HG03432 (cell line): ENCODE measurements at regions not wholly inside any gene's neighbourhood (a gene's known extent, or its start where the extent isn't known, plus 50 kb on each side); places are given as distances from the start of the nearest gene placed in this dataset.

ENCODE experiments used
- ATAC-seq: cut with Tn5 transposase; IDR thresholded peaks from one replicate; pipeline ENCODE4 v1.9.1; 2021; ENCODE audit warnings: mild to moderate bottlenecking, moderate library complexity; ENCODE audit not compliant: unreplicated experiment

DNA sequence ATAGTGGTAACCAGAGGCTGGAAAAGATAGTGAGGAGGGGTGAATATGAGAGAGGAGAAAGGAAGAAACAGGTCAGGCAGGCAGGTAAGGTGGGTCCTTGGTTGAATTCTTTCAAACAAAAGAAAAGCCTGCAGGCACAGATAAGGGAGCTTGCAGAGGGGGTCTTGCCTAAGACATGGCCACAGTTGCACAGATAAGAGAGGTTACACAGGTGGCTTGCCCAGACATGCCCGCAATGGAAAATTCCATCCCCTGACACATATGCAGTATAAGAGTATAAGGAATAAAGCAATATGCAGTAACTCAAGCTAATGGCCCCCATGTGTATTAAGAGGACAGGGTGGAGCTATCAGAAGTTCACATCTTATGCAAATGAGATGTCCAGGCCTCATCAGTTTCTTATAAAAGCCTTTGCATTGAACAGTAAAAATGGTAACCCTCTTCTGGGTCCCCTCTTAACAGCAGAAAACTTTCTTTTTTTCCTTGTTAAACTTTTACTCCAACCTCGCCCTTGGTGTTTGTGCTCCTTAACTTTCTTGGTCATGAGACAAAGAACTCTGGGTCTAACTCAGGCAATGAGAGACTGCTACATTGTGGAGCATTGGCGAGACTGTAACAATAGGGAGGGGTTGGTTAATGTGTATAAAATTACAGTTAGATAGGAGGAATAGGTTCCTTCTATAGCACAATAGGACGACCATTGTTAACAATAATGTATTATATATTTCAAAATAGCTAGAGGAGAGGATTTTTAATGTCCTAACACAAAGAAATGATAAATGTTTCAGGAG is 764.6 kb downstream of the TSN start:
- ATAC-seq, result no peak

DNA sequence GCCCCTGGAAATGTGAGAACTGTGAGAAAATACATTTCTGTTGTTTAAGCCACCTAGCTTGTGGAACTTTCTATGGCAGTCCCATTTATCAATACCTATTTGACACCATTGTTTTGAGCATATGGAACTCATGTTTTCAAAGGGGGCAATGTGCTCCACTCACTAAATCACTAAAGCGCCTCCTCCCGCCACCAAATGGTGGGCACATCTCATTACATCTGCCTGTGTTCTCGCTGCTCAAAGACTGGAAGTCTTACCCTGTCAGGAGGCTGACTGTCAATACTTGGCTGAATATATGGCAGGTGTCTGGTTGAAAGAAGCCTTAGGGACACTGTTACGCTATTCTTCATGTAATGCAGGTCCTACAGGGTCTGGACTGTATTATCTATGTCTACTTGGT is 767.7 kb downstream of the TSN start:
- ATAC-seq, result no peak

DNA sequence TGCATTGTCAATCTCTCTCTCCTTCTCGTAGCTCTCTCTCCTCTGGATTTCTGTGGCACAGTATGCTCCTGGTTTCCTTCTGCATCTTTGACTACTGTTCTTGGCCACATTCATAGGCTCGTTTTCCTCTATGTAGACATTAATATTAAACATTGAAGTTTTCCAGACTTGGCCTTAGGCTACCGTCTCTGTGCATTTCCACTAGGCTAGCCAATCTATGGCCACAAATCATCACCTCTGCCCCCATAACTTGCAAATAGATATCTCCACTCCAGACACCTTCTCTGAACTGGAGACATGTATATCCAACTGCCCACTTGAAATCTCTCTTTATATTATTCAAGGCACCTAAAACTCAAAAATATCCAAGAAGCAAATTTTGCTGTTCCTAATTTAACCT is 768.5 kb downstream of the TSN start:
- ATAC-seq, result no peak

DNA sequence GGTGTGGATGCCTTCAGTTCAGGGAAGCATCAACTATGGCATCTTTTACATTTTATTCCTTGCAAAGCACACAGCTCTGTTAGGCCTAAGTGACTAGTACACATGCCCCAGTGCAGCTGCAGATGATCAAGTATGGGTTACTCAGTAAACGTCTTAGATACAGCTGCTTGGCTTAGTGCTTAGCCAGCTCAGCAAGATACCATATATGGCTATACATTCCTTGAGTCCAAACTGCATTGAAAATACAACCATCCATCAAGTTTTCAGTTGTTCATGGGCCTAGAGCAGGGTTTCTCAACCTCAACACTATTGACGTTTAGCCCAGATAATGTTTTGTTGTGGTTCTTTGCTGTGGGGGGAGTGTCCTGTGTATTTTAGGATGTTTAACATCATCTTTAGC is 769.9 kb downstream of the TSN start:
- no peak for ATAC-seq

DNA sequence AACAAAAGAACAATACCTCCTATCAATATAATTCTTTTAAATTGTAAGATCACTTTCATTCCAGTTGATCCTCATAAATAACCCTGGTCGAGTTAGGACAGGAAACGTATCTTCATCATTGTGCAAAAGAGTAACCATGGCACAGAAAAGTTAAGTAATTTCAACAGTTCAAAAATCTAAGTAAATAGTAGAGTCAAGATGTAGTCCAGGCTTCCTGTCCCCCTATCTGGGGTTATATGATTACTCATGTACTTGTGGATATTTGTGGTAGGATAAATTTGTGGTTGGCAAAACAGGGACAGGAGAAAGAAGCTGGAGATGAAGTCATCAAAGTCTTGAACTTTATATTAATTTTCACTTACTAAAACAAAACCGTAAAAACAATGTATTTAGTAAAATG is 772.6 kb downstream of the TSN start:
- no peak for ATAC-seq

DNA sequence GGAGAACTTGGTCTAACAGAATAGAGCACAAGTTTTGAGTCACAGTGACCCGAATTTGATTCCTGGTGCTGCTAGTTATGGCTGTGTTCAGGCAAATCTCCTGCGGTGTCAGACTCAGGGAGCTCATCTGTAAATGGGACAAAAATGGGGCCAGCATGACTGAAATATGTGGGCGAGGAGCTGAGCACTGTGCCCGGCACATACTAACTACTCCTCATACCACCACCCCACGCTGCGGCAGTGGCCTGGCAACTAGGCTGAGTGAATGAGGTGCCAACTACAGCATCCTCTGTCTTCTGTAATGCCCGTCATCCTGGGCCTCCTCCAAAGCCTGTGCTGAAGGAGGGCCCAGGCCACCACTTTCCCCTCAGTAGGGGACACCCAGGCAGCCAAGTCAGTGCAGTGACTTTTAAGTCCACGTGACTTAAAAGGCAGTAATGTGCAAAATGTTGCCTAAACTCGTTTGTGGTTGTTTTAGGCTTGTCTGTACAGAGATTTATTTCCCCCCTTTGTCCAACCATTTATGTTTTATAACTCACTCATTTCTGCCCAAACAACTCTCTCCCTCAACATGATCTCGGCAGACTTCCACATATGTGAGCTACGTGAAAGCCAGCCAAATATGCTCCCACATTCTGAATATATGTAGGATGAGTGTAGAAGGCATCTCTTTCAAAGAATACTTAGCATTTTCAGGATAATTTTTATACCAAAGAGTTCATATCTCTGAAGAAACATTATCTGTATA is 773.7 kb downstream of the TSN start:
- ATAC-seq, result no peak

DNA sequence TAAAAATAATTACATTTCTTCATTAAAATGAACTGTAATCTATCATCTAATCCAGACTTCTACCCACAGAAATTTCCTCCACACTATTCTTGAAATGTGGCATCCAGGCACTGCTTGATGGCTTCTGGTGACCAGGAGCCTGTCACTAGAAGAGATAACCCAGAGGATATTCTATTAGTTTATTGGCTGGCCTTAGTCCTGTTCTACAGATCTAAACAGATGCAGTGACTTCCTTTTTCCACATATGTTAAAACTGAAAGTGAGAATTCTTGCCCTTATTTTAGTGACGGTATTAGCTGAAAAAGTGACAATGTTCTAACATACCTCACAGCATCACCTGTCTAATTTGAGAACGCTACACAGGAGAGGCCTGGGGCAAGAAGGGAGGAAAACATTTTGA is 775.4 kb downstream of the TSN start:
- ATAC-seq, result peak; percentile 79

DNA sequence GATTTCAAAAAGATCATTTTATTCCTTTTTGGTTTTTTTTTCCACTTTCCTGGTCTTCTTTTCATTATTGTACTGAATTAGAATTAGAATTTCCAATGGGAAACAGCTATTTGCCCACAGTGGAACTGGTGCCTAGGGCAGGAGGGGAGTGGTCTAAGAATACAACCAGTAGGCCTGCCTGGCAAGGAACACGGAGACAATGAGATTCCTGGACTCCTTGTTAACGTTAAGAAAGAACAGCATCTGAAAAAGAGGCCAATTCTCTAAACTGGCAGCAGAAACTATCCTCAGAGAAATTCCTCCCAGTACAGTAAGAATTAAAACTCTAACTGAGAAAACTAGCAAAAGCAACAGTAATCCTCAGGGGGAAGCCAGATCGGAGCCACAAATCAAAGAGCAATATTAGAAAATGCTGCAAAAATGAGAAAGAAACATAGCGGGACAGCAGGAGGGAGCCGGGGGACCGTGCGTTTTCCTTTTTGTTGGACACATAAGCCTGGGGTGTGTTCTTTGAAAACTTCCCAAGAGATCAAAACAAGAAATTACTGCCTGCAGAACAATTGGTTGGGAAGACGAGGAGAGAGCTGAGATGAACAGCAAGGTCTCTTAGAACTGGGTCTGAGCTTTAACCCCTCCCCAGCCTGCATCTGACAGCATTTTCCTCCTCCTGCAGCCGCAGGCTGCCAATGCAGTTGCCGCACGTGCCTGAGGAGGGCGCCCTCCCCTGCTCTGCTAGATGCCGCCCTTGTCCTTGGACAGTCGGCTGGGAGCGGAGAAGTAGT is 776.0 kb downstream of the TSN start:
- ATAC-seq, result no peak

DNA sequence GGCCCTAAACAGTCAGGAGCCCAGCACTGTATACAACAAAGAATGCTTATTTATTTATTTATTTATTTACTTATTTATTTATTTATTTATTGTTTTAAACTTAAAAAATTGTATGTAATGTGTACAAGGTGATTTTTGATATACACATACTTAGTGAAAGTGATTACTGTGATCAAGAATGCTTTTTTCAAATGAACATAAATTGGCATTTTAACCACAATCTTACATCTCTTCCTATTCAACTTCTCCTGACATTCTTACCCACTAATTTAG is 776.6 kb downstream of the TSN start:
- no peak for ATAC-seq

DNA sequence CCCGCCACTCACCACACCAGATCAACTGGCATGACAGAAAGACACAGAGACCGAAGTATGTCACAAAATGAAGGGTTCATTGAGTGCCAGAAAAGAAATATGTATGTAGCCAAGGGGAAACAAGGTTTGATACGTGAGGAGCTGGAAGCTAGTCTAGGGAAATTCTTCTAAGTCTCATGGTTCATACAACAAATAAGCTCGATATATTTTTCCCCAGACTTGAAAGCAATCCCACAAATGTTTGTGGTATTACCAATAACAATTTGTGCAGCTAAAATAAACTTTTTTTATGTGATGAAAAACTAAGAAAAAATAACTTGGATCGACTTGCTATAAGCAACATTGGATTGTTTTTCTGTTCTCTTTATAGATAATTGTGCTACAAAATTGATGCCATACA is 777.0 kb downstream of the TSN start:
- ATAC-seq, result no peak

DNA sequence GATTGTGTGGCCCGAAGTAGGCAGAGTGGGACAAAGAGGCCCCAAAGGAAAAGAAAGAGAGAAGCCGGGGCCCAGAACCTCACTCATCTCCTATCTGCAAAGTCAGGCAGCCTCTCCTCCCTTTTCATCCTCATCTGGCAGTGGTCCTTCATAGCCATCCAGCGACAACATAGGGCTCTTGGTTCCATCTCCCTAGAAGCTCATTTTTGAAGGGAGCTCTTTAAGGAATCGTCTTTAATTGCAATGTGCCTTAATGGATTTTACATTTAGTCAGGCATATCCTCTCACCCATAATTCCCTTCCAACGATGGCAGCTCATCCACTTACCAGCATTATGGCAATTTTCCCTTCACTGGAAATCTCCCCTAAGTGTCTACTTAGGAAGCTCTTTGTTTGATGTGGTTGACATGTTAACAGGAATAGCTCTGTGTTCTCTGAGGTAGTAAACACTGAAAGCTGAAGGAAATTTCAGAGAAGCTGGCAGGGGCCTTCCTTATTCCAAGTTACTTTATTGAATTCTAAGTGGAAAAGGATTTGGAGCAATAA is 780.6 kb downstream of the TSN start:
- no peak for ATAC-seq

DNA sequence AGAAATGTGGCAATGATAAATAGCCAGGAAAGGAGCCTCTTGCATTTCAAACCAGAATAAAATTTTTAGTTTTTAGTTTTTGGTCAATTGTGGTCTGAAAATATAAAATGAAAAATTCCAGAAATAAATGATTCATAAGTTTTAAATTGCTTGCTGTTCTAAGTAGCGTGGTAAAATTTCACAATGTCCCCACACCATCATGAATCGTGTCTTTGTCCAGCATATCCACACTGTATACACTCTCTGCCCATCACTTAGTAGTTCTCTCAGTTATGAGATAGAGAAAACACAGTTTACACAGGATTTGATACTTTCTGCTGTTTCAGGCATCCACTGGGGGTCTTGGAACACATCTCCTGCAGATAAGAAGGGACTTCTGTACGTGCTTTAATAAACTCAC is 783.9 kb downstream of the TSN start:
- ATAC-seq, result no peak

DNA sequence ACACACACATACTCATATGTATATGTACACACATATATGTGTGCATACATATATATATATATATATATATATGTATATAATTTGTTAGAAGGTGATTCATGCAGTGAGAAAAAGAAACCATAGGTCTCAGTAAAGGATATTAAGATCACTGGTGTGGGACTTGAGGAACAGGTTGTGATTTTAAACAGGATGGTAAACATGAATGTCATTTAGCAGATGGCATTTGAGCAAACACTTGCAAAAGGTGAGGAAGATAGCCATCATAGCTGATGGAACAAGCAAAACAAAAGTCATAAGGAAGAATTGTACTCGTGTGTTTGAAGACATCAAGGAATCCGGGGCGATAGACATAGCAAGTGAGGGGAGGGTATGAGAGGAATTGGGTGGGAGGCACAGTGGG is 784.5 kb downstream of the TSN start:
- no peak for ATAC-seq

DNA sequence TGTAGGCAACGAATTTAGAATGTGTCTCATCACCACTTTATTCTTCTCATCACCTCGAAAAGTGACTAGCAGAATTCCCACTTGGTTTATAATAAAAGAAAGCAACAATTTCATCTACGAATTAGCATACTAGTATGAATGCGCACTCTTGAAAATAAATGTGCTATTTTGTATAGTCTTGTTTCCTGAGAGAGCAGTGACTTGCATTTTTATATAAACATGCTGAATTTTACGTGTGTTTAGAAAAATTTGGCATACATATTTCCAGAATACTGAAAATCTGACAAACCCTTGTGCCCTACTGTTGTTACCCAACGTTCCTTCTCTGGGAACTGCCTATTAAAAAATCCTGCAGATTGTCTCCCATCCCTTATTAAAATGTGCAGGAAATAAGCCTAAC is 786.8 kb downstream of the TSN start:
- no peak for ATAC-seq

DNA sequence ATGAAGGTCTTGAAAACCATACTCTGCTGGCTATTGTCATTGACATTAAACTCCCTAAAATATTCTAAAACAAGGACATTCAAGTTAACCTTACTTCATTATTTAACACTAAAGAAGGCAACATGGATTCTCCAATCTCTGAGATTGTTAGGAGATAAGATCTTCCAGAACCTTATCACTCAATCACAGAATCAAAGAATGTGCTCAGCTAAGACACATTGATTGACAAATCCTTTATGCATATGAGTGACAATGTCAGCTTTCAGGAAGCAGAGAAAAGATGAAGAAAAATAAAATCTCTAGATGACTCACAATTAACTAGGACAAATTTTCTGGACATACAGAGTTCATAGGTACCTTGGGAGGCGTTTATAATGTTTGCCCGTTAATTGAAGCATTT is 787.2 kb downstream of the TSN start:
- ATAC-seq, result no peak

DNA sequence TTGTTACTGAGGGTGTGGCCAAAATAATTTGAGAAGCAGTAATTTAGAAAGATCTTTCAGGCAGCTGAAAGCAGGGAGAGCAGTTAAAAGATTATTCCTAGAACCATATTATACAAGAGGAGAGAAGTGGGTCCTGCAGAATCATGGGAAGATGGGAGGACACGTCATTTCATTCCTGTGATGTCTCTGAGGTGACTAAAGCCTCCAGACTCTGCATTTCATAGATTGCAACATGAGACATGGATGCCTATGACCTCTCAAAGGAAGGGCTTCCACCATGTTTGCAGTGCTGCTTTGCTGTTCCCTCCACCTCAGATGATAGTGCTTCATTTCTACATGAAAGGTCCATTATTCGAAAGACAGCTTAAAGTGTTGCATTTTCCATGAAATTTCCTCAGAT is 788.4 kb downstream of the TSN start:
- no peak for ATAC-seq

DNA sequence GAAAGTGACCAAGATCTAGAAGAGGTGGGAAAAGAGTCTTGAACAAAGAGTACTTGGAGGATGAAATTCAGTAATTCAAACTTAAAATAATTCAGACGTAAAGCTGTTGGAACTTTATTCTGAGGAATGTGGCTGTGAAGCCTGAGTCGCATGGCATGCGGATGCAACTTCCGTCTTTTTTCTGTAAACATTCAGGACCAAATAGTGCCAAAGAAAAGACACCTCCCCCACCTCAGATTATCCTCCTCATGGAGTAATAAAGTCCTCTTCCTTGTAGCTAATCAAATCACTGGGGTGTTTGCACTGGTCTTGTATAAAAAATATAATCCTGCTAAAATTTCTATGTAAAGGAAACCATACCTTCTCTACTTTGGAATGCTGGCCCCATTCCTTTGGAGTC is 790.4 kb downstream of the TSN start:
- no peak for ATAC-seq

DNA sequence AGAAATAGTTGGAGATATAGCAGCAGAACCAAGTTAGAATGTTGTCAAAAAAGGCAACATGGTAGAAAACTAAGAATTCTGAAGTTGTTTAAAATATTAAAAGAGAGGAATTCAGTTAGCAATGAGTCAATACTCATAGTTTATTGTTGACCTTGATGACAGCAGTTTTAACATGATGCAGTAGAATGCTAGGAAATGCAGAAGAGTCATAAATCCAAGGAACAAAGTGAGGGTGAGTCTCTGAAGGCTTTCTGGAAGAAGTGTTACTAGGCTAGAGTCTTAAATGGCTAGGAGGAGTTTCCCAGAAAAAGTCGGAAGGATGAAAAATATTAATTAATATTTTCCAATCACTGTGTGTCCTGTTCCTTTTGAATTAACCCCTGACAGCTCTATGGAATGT is 807.3 kb downstream of the TSN start:
- ATAC-seq, result no peak

DNA sequence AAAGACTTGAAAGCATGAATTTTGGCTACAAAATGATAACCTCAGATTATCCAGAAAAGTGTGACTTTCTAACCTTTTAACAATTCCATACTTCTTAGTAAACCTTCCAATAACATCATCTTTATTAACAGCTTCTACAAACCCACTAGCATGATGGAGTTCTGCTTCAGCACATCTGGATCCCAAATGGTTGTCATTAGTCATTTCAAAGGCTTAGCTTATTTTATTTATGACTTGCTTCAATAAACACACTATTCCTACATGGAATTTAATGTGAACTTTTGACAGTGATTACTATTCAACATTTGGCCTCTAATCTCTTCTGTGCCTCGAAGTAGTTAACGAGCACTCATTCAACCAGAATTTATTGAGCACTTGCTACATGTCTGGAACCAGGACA is 808.3 kb downstream of the TSN start:
- ATAC-seq, result no peak

DNA sequence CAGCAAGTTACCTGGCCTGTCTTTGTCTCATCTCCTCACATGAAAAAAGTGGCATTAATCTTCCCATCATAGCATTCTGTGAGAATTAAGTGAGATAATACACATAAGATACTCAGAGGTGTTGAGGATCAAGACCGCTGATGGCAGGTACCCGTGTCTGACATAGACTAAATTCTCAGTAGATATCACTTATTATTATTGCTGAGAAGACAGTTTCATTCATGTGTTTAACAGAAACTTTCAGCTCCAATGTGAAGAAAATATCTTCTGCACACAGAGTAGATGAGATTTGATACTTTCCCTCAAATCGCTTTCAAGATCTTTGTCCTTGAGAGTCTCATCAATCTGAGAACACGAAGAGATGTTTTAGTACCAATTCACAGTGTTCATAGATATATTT is 809.4 kb downstream of the TSN start:
- no peak for ATAC-seq

DNA sequence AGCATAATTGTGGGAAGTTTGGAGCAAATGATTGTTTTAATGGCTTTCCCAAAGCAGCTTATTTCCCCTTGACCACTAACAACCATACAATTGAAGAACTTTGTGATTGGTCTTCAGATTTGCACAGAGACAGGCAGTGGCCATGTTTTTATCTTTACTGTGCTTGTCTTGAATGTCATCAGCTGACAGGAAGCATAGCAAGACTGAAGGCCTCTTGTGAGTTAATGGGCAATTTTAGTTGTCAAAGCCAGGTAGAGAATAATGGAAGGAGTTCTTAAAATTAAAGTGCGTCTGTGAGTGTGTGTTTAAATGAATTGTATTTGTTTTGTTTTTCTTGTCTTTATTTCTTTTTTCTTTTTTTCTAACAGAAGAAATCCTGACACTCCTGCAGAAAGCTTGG is 809.9 kb downstream of the TSN start:
- ATAC-seq, result no peak

DNA sequence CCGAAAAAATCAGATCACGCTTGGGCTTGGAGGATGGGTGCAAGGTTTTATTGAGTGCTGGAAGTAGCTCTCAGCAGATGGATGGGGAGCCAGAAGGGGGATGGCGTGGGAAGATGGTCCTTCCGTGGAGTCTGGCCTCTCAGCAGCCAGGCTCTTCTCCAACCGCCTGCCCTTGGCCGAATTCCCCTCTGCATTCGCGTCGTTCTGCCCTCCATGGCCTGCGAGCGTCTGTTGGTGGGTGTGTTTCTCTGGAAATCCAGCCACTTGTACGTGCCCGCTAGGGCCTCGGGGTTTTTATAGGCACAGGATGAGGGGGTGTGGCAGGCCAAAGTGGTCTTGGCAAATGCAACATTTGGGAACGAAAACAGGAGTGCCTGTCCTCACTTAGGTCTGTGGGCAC is 815.2 kb downstream of the TSN start:
- ATAC-seq, result no peak
